ENCODE measurements at regions not wholly inside any gene's neighbourhood (a gene's known extent, or its start where the extent isn't known, plus 50 kb on each side); places are given as distances from the start of the nearest gene placed in this dataset.
"Not testable (repeated sequence)": the region's sequence is repeated elsewhere in the genome, so short reads cannot be mapped to it uniquely, and the experiment has no call there.

GRCh38 chr3:72178463-72179106 lies 393.6 kb upstream of the PROK2 start:
- DNase-seq (ENCODE audit: low spot score), result no peak

- no peak for DNase-seq (ENCODE audit: low spot score)
These were observed 392.4 kb upstream of the PROK2 start for GRCh38 chr3:72177075-72178050.

GRCh38 chr3:72176537-72177041 lies 391.6 kb upstream of the PROK2 start:
- no peak for DNase-seq (ENCODE audit: low spot score)

- DNase-seq (ENCODE audit: low spot score), result no peak
These were observed 390.4 kb upstream of the PROK2 start for GRCh38 chr3:72175296-72175858.

- no peak for DNase-seq (ENCODE audit: low spot score)
These were observed 389.9 kb upstream of the PROK2 start for GRCh38 chr3:72174890-72175289.

- no peak for DNase-seq (ENCODE audit: low spot score)
These were observed 389.1 kb upstream of the PROK2 start for GRCh38 chr3:72174040-72174439.

- DNase-seq (ENCODE audit: low spot score), result peak; percentile 42
These were observed 387.0 kb upstream of the PROK2 start for GRCh38 chr3:72171946-72172345.

GRCh38 chr3:72171463-72171881 lies 386.5 kb upstream of the PROK2 start:
- DNase-seq (ENCODE audit: low spot score), result peak; percentile 10

- no peak for DNase-seq (ENCODE audit: low spot score)
These were observed 384.9 kb upstream of the PROK2 start for GRCh38 chr3:72169561-72170472.

GRCh38 chr3:72169120-72169519 lies 384.2 kb upstream of the PROK2 start:
- no peak for DNase-seq (ENCODE audit: low spot score)

- no peak for DNase-seq (ENCODE audit: low spot score)
These were observed 380.9 kb upstream of the PROK2 start for GRCh38 chr3:72165808-72166207.

GRCh38 chr3:72165317-72165716 lies 380.4 kb upstream of the PROK2 start:
- DNase-seq (ENCODE audit: low spot score), result no peak

- DNase-seq (ENCODE audit: low spot score), result no peak
These were observed 379.7 kb upstream of the PROK2 start for GRCh38 chr3:72164635-72164978.

- no peak for DNase-seq (ENCODE audit: low spot score)
These were observed 379.1 kb upstream of the PROK2 start for GRCh38 chr3:72163809-72164634.

- no peak for DNase-seq (ENCODE audit: low spot score)
These were observed 377.8 kb upstream of the PROK2 start for GRCh38 chr3:72162649-72163184.

GRCh38 chr3:72161881-72162595 lies 377.1 kb upstream of the PROK2 start:
- no peak for DNase-seq (ENCODE audit: low spot score)

GRCh38 chr3:72161285-72161684 lies 376.3 kb upstream of the PROK2 start:
- not testable (repeated sequence) for DNase-seq (ENCODE audit: low spot score)

- no peak for DNase-seq (ENCODE audit: low spot score)
These were observed 375.4 kb upstream of the PROK2 start for GRCh38 chr3:72160351-72160750.

GRCh38 chr3:72159487-72159886 lies 374.5 kb upstream of the PROK2 start:
- no peak for DNase-seq (ENCODE audit: low spot score)

Measured in cerebellar cortex (tissue), 1 donor.